Left ventricle myocardium inferior (tissue), 1 donor: ENCODE measurements at regions not wholly inside any gene's neighbourhood (a gene's known extent, or its start where the extent isn't known, plus 50 kb on each side); places are given as distances from the start of the nearest gene placed in this dataset.
"Not testable (repeated sequence)": the region's sequence is repeated elsewhere in the genome, so short reads cannot be mapped to it uniquely, and the experiment has no call there.

Source experiments
- DNase-seq: peaks from one replicate; pipeline ENCODE4 v3.0.0-alpha.2; 2020
- H3K27ac ChIP-seq: fragments of 200-600 bp; replicated peaks from 2 replicates; pipeline ENCODE4 v1.8.0; 2021
- H3K27me3 ChIP-seq: fragments of 200-600 bp; 2 replicates; pipeline ENCODE4 v1.8.0; 2021; ENCODE audit warnings: low read depth
- H3K36me3 ChIP-seq: fragments of 200-600 bp; 2 replicates; pipeline ENCODE4 v1.8.0; 2021
- H3K4me1 ChIP-seq: fragments of 200-600 bp; 2 replicates; pipeline ENCODE4 v1.8.0; 2021
- H3K4me3 ChIP-seq: fragments of 200-600 bp; 2 replicates; pipeline ENCODE4 v1.8.0; 2021; ENCODE audit warnings: mild to moderate bottlenecking, moderate library complexity
- H3K9me3 ChIP-seq: fragments of 200-600 bp; replicated peaks from 2 replicates; pipeline ENCODE4 v1.8.0; 2021
- CTCF ChIP-seq: fragments of 200-600 bp; IDR thresholded peaks from 2 replicates; pipeline ENCODE4 v1.8.0; 2021; ENCODE audit warnings: antibody characterized with exemption, mild to moderate bottlenecking, borderline replicate concordance
- intact Hi-C: fragments of 100-400 bp; cut with micrococcal nuclease; formaldehyde crosslinking; loops from one replicate; pipeline ENCODE4 v1.11.0; 2022
- donor health status: DM: no; HTN: yes; CAD: no; lungs with severe emphysema.

GRCh38 chr6:170221052-170221752, 69.7 kb downstream of the DLL1 start:
- no peak for DNase-seq
- H3K4me1 ChIP-seq: peaks cover 7% of the 10 kb centered on the region
- no peaks in the 10 kb centered on the region for H3K9me3 ChIP-seq
- intact Hi-C loops: no loop called here
- no peaks in the 10 kb centered on the region for H3K27me3 ChIP-seq
- H3K27ac ChIP-seq: no peak overlapping the region
- no peak overlapping the region for H3K4me3 ChIP-seq
- no peak for TF ChIP-seq CTCF
- no peaks in the 10 kb centered on the region for H3K36me3 ChIP-seq

GRCh38 chr6:170213637-170214018, 77.2 kb downstream of the DLL1 start:
- H3K9me3 ChIP-seq, H3K4me3 ChIP-seq, intact Hi-C loops, H3K36me3 ChIP-seq, H3K27ac ChIP-seq, H3K4me1 ChIP-seq, DNase-seq: not testable (repeated sequence)
- H3K27me3 ChIP-seq: peaks cover 26% of the 10 kb centered on the region

GRCh38 chr6:170212956-170213636, 77.8 kb downstream of the DLL1 start:
- no peak for DNase-seq
- intact Hi-C loops: no loop called here

GRCh38 chr6:170212051-170212756, 78.7 kb downstream of the DLL1 start:
- no peak overlapping the region for H3K27ac ChIP-seq
- no peak for DNase-seq
- TF ChIP-seq CTCF: no peak
- no peaks in the 10 kb centered on the region for H3K9me3 ChIP-seq
- no peaks in the 10 kb centered on the region for H3K4me1 ChIP-seq
- intact Hi-C loops: no loop called here
- no peak overlapping the region for H3K4me3 ChIP-seq
- H3K27me3 ChIP-seq: peaks cover 32% of the 10 kb centered on the region
- no peaks in the 10 kb centered on the region for H3K36me3 ChIP-seq

More at GRCh38 chr6:170212956-170213636, 77.8 kb downstream of the DLL1 start:
- Histone ChIP-seq H3K27me3 (peaks cover 31% of the 10 kb centered on the region), H3K4me1 (no peaks in the 10 kb centered on the region), H3K4me3 (no peak overlapping the region), H3K36me3 (no peaks in the 10 kb centered on the region), H3K27ac (no peak overlapping the region), H3K9me3 (no peaks in the 10 kb centered on the region)
- TF ChIP-seq CTCF: no peak

- Histone ChIP-seq H3K4me1 (no peaks in the 10 kb centered on the region), H3K27me3 (peaks cover 32% of the 10 kb centered on the region), H3K4me3 (no peak overlapping the region), H3K27ac (no peak overlapping the region), H3K9me3 (no peaks in the 10 kb centered on the region), H3K36me3 (no peaks in the 10 kb centered on the region)
- intact Hi-C loops: no loop called here
- DNase-seq: no peak
- TF ChIP-seq CTCF: no peak
Observed at GRCh38 chr6:170211404-170212025, 79.4 kb downstream of the DLL1 start.
